ENCODE measurements at regions not wholly inside any gene's neighbourhood (a gene's known extent, or its start where the extent isn't known, plus 50 kb on each side); places are given as distances from the start of the nearest gene placed in this dataset.

- DNase-seq = no peak
Observed at GRCh38 chr9:109830545-109830944, 50.5 kb downstream of the PALM2AKAP2 start.

- DNase-seq = no peak
Observed at GRCh38 chr9:109831998-109832658, 52.1 kb downstream of the PALM2AKAP2 start.

DNA sequence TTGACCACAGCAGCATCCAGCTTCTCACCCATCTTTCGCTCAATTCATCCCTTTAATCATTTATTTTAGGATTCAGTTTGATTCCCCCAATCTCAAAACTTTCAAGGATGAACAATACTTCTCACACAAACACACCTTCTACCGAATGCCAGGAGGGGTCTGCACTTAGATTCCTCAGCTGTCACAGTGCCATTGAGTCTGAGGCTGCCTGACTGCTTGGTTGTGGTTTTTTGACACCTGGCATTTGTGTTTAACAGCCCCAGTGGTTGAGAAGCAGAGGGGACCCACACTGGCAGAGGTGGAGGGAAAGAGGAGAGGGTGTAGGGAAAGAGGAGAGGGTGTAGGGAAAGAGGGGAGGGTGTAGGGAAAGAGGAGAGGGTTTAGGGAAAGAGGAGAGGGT, 54.9 kb downstream of the PALM2AKAP2 start:
- no peak for DNase-seq

DNA sequence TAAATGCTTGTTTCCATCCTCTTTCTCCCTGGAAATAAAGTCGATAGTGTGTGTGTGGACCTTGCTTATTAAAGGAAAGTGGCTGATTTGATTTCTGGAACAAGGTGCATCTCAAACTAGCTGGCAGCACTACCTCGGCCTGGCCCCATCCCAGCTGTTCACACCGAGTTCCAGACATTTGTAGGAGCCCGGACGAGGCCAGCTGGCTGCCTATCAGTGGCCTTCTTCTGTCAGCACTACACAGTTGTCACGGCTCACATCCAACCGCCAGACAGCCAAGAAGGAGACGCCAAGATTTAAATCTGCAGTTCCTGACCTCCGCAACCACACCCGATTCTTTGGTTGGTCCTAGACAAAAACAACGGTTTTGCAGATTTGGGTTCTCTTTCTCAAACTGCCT, 63.6 kb downstream of the PALM2AKAP2 start:
- no peak for DNase-seq

DNA sequence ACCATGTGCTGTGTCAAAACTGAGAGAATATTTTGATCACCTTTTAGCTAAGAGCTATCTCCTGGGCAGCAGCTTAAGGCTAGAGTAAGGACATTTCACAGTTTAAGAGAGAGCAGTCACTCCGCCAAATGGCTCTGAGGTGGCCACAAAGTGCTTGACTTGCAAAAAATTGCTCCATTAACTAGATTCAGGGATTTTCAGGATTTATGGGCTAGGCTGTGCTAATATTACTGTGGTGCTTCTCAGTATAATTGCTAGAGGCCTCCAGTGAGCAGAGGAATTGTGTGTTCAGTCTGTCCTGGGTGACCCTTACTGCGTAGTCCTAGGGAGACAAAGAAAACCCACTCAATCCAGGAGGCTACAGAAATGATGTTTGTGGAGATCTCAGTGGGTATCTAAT, 65.2 kb downstream of the PALM2AKAP2 start:
- DNase-seq = no peak

DNA sequence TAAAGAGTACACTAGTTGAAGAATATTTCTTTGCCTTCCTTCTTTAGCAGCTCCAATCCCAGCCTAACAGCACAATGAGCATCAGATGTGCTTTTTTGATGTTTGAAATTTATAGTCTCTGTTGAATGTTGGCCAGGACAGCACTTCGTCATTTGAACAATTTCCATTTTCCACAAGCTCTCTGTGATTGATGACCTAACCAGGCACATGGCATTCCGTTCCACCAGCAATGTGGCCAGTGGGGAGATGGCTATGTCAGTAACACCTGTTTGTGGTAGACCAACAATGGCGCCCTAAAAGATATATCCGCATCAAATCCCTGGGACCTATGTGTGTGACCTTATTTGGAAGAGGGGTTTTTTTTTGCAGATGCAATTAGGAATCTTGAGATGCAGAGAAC, 66.8 kb downstream of the PALM2AKAP2 start:
- DNase-seq = no peak

GRCh38 chr9:109852556-109852955, 72.6 kb downstream of the PALM2AKAP2 start:
- no peak for DNase-seq

GRCh38 chr9:109855540-109855939, 75.5 kb downstream of the PALM2AKAP2 start:
- no peak for DNase-seq

GRCh38 chr9:109856785-109857184, 76.8 kb downstream of the PALM2AKAP2 start:
- no peak for DNase-seq

DNA sequence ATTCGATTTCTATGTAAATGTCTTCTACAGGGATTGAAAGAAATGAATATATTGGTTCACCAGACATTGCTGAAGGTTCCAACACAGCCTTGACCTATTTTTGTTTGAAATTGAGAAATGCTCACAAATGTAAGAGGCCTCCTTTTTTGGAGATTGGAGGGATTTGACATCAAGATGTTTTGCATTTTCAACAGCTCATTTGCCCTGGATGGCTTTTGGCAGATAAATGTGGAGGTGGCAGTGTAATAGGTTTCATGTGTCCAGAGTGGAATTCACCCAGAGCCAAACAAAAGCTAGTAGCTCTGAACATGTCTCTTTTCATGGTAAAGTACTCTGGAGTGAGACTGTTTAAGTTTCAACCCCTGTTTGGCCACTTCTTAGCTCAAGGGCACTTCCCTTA, 77.3 kb downstream of the PALM2AKAP2 start:
- no peak for DNase-seq

DNA sequence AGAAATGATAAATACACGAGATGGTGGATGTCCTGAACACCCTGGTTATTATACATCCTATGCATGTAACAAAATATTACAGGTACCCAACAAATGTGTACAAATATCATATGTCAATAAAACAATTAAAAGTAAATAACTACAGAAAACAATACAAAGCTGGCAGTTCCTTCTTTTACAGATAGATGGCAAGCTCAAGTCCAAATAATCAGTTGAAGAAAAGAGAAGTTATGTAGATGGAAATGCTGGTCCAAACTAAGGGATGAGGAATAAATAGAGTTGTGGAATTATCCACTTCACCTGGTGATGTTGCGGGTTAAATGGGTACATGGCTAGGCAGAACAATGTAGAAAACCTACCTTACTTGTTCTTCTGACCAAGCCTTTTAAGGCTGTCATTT, 79.4 kb downstream of the PALM2AKAP2 start:
- no peak for DNase-seq

DNA sequence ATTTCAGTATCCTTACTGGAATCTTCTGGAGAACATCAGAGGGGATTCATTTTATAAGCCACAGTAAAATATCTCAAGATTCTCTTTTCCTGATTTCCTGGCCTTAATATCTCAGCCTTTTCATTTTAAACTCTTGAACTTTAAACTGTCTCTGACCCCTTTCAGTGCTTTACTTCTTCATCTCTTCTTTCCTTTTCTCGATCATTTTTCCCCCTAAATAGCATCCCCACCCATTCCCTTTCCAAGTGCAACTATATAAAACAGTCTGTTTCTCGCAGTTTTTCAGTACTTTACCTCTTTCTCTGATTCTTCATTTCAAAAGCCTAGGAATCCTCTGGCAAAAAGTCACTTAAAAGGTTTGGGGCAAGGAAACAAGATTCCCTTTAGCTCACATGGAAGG, 80.5 kb downstream of the PALM2AKAP2 start:
- DNase-seq = no peak

GRCh38 chr9:109861499-109861898, 81.5 kb downstream of the PALM2AKAP2 start:
- DNase-seq = no peak

- no peak for DNase-seq
Observed at GRCh38 chr9:109861918-109862317, 81.9 kb downstream of the PALM2AKAP2 start.

GRCh38 chr9:109862452-109862851, 82.5 kb downstream of the PALM2AKAP2 start:
- DNase-seq = no peak

- DNase-seq = no peak
Observed at GRCh38 chr9:109863961-109864360, 84.0 kb downstream of the PALM2AKAP2 start.

- no peak for DNase-seq
Observed at GRCh38 chr9:109865521-109865920, 85.5 kb downstream of the PALM2AKAP2 start.

GRCh38 chr9:109868207-109868606, 88.2 kb downstream of the PALM2AKAP2 start:
- DNase-seq = no peak

DNA sequence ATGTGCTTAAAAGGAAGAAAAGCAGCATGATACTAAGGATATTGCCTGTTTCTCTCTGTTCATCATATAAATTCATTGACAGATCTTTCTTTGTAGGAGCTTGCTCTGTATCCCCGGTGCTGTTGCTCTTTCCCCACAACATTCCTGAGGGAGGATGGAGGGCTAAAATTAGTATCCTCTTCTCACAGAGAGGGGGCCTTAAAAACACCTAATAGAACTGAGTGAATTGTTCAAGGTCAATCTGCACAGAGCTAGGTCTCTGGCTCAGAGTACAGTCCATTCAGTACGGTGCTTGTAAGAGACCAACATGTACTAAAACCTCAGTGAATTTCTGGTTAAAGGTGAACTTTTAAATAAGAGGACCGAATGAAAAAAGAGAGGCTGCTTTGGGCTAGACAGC, 88.7 kb downstream of the PALM2AKAP2 start:
- DNase-seq = no peak

GRCh38 chr9:109870365-109870764, 90.4 kb downstream of the PALM2AKAP2 start:
- no peak for DNase-seq

DNA sequence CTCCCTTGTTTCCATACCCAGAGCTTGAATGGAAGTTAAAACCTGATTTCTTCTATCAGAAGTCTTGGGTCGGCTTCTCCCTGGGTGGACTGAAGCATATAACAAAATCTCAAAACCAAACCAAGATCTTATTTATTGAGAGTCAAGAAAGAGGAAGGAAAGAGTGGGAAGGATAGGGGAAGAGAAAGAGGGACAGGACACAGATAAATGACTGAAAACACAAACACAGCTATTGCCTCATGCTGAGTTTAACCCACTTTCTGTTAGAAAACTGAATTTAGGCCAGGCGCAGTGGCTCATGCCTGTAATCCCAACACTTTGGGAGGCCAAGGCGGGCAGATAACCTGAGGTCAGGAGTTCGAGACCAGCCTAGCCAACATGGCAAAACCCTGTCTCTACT, 92.9 kb downstream of the PALM2AKAP2 start:
- DNase-seq = no peak

DNA sequence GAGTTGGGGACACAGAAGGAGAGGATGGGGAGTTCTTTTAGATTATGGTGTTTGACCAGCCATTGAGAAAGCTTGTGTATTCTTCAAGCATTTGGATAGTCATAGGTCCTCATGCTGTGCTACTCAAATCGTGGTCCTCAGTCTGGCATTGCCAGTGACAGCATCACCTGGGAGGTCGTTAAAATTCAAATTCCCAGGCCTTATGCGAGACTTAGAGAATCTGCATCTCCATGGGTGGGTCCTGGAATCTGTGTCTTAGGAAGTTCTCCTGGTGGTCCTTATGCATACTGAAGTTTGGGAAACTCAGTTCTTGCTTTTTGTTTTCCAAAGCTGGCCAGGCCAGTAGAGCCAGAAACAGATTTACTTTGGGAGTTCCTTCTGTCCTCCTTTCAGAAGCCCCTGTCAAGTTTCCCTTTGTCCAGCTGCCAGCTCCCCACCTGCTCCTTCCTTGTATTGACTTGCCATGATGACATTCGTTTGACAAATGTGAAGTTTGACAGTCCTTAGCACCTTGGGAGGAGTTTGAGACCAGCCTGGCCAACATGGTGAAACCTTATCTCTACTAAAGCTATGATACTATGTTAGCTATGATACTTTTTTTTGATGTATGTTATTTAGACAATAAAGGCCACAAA, 95.6 kb downstream of the PALM2AKAP2 start:
- no peak for DNase-seq

DNA sequence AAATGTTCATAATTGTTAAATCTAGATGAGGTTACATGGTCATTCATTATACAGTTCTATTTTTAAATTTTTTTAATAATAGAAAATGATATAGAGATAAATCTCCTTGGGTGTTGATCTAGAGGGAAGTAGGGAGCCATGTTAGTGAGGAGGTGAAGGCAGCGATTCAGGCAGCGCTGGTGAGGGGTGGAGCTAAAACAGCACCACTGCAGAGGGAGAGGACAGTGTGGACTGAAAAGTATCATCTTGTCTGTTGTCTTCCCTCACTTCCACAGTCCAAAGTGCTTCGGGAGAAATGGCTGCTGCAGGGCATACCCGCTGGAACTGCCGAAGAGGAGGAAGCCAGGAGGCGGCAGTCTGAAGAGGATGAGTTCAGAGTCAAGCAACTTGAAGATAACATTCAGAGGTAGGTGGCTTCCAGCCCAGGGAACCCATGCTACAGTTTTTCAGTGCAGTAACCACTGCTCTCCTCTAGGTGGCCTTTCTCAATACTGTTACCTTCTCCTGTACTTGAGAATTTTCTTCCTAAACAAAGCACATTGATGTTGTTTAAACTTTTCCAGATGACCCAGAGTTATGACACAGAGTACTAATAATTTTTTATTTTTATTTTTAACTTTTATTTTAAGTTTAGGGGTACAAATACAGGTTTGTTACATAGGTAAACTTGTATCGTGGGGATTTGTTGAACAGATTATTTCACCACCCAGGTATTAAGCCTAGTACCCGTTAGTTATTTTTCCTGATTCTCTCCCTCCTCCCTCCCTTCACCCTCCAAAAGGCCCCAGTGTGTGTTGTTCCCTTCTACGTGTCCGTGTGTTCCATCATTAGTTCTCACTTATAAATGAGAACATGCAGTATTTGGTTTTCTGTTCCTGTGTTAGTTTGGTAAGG, 100.5 kb downstream of the PALM2AKAP2 start:
- DNase-seq = peak; percentile 16

- no peak for DNase-seq
Observed at GRCh38 chr9:109883623-109884022, 103.6 kb downstream of the PALM2AKAP2 start.

Measured in NCI-H226 (cell line).